HG02938 (cell line): ENCODE measurements at regions not wholly inside any gene's neighbourhood (a gene's known extent, or its start where the extent isn't known, plus 50 kb on each side); places are given as distances from the start of the nearest gene placed in this dataset.
"Not testable (repeated sequence)": the region's sequence is repeated elsewhere in the genome, so short reads cannot be mapped to it uniquely, and the experiment has no call there.

ENCODE experiments used
- ATAC-seq: cut with Tn5 transposase; IDR thresholded peaks from one replicate; pipeline ENCODE4 v1.9.1; 2021; ENCODE audit warnings: mild to moderate bottlenecking, moderate library complexity; ENCODE audit not compliant: unreplicated experiment

GRCh38 chr6:91190041-91190440 is 603.2 kb upstream of the MAP3K7 start:
- ATAC-seq = not testable (repeated sequence)

- no peak for ATAC-seq
Measured at GRCh38 chr6:91185072-91185471, 598.2 kb upstream of the MAP3K7 start.

DNA sequence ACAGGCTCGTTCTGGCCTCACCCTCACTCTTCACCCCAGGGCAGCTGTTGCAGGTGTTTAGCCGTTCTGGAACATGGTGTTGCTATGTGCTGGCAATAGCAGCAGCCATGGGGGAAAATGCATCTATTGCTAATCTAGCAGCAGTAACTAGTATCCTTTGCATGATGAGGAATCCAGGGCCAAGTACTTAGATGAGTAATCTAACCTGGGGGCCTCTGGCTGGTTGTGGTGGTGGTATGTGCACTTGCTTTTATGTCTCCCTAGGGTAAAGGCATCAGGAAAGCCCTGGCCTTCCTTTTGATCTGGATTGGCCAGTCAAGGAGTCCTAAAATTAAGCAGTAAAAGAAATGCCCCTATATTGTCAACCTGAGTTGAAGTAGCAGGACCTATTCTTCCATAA is 594.5 kb upstream of the MAP3K7 start:
- ATAC-seq = no peak

GRCh38 chr6:91173651-91174050 is 586.8 kb upstream of the MAP3K7 start:
- ATAC-seq = no peak

GRCh38 chr6:91173186-91173585 is 586.3 kb upstream of the MAP3K7 start:
- no peak for ATAC-seq

DNA sequence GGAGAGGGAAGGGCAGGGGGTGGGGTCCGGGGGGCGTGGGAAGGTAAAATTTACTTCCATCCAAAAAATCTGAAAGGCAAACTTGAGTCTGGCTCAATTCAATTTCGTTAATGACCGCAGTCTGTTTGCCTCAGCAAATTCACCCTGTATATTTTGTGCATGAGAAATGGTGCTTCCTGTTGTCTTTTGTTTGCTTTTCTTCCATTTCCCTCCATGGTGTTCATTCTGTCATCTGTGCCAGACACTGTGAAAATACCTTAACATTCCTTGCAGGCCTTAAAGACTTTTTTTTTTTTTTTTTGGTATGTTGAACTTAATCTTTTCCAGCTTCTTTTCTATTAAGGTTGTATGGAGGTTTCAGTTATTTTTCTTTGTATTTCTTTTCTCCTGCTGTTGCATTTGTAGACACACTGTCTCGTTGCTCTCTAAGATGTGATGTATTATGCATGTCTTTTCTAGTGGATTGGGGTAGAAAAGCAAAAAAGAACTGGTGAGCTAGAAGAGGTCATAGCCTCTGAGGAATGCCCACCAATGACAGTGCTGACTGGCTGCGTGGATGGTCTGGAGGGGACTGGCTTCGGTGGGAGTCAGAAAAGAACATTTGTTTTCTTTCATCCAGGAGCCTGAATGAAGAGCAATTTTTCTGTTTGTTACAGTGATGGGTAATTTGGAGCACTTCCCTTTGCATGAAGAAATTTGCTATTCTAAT is 585.0 kb upstream of the MAP3K7 start:
- no peak for ATAC-seq

DNA sequence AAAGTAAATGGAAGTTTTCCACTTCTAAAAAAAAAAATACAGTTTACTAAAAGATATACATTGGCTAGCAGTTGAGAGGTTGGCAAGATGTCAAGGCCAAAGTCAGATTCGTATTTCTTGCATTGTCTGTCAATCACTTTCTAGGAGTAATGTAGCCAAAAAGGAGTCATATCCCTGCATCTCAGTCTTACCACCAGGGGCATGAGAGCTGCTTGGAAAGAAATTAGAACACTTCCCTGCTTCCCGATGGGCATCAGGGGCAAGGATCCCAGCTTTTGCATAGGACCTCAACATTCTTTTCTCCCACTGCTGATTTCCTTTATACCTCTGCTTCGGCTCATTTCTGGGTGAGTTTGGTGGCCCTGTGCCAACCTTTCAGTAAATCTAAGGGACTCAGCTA is 581.0 kb upstream of the MAP3K7 start:
- ATAC-seq = no peak

- no peak for ATAC-seq
Measured at GRCh38 chr6:91166271-91167046, 579.6 kb upstream of the MAP3K7 start.

DNA sequence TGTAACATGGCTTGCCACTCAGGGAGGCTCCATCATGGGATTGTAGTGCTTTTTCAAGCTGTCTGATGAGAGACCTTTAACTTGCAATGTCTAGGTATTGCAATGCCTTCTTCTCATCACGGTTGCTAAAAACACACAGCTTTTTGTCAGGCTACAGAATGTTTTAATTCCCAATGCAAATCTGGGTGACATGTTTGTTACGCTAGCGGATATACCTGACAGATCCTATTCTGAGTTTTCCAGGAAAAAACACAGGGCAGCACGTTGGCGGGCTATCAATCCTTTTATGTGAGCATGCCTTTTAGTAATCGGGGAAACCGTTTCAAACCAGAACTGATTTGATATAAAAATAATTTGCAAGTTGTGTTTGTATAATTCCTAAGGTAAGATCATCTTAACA is 577.2 kb upstream of the MAP3K7 start:
- ATAC-seq = no peak

- ATAC-seq = no peak
Measured at GRCh38 chr6:91161246-91161645, 574.4 kb upstream of the MAP3K7 start.

DNA sequence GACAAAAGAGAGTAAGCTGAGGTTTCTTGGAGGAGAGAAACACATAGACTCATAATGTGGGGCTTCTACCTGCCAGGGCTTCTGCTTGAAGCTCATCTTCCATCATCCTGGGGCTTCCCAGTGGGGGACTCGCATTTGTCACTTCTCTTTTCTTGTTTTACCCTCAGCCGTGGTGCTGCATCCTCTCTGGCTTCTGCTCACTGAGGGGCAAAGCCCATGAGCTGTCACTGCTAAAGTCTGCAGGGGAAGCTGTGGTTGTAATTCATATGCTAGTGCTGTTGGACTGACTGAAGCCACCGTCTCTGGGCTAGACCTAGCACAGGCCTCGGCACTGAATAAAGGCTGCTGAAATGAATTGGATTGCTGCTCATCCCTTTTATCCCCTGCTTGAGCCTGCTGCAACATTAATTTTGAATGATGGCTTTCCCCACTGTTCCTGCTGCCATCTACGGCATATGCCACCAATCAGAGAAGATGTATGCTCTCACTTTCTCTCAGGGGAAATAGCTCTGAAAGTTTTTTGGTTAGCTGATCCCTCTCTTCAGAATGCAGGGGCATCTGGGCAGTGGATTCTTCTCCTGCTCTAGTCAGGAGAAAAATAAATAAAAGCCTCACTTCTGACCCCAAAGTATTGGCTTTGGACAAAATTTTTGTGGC is 568.4 kb upstream of the MAP3K7 start:
- no peak for ATAC-seq

- no peak for ATAC-seq
Measured at GRCh38 chr6:91152824-91153223, 566.0 kb upstream of the MAP3K7 start.

- no peak for ATAC-seq
Measured at GRCh38 chr6:91149956-91150705, 563.3 kb upstream of the MAP3K7 start.

DNA sequence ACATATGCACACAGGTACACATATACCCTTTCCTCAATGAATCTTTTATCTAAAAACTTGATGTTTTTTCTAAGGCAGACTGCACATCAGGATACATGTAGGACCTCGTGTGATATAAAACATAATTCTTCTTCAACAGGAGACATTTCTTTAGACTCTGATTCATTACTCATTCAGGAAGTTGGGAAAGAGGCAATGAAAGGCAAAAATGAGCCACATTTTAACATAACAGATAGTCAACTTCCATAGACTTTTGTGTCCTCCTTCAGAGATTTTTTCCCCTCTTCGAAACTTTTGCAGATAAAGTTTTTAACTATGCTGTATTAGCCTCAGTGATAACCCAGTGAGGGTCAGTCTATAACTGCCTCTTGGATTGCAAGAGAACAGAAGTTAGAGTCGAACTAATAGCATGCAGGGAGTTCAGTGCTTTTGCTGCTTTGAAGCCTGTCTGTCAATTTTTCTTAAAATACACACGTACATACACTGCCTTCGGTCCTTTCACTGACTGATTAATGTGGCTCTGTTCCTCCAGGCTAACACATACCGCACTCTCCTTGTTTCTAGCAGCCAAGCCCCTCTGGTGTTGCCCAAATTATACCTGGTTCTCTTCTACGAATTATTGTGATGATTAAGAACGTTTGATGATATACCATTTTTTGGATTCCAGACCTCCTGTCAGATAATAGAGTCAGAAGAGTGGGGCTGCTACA is 562.5 kb upstream of the MAP3K7 start:
- ATAC-seq = no peak

GRCh38 chr6:91144126-91144525 is 557.3 kb upstream of the MAP3K7 start:
- no peak for ATAC-seq

DNA sequence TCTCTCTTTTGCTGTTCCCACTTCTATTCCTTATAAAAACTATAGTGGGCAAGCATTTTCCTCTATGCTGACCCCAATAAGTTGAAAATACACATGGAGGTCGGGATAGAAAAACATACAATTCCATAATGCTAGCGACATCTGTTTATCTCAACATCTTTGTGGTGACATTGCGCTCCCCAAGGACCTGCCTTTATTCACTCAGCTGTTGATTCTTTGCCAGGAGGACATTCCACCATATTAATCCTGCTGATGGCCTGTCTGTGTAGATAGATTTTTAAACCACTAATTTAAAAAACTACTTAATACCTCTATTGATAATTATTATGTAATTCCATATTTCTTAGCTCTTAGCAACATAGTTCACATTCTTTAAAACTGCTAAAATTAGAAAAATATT is 555.3 kb upstream of the MAP3K7 start:
- ATAC-seq = no peak

- ATAC-seq = no peak
Measured at GRCh38 chr6:91141346-91141745, 554.5 kb upstream of the MAP3K7 start.

DNA sequence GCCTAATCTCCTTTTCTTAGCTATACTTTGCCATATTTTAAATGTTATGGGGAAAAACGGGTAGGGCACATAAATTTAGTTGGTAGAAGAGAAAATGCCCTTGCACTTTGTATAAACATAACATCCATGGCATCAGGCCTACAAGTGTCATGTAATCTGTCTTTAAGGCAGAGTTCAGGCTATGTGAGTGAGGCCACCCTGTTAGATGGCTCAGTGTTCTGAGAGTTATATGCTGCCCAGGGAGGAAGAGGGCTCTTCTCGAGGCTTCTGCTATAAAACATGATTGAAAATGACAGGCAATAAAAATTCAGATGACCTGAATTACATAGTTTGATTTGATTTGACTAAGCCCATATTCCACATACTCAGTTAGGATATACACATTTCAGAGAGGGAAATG is 553.6 kb upstream of the MAP3K7 start:
- ATAC-seq = no peak

- ATAC-seq = no peak
Measured at GRCh38 chr6:91137286-91137685, 550.4 kb upstream of the MAP3K7 start.

GRCh38 chr6:91135406-91136103 is 548.7 kb upstream of the MAP3K7 start:
- ATAC-seq = no peak
